Hepatocyte (in vitro differentiated cells): ENCODE measurements at regions not wholly inside any gene's neighbourhood (a gene's known extent, or its start where the extent isn't known, plus 50 kb on each side); places are given as distances from the start of the nearest gene placed in this dataset.

Experiments used
- DNase-seq: peaks from one replicate; pipeline ENCODE4 v3.0.0-alpha.2; 2016; ENCODE audit warnings: low spot score
- H2AFZ ChIP-seq: fragments of 200-600 bp; sonication (generic); 2 replicates; pipeline ENCODE4 v1.6.0; 2016; ENCODE audit warnings: antibody characterized with exemption, mild to moderate bottlenecking
- H3K27ac ChIP-seq: fragments of 200-600 bp; sonication (generic); 2 replicates; pipeline ENCODE4 v1.5.1; 2016; ENCODE audit warnings: mild to moderate bottlenecking
- H3K27me3 ChIP-seq: fragments of 200-600 bp; sonication (generic); 2 replicates; pipeline ENCODE4 v1.6.1; 2016
- H3K36me3 ChIP-seq: fragments of 200-600 bp; sonication (generic); replicated peaks from 2 replicates; pipeline ENCODE4 v1.5.1; 2016; ENCODE audit warnings: low read depth; ENCODE audit not compliant: insufficient read depth
- H3K4me1 ChIP-seq: fragments of 200-600 bp; sonication (generic); 2 replicates; pipeline ENCODE4 v1.5.1; 2016; ENCODE audit warnings: mild to moderate bottlenecking, moderate library complexity; ENCODE audit not compliant: insufficient read depth
- H3K4me2 ChIP-seq: fragments of 200-600 bp; sonication (generic); 2 replicates; pipeline ENCODE4 v1.6.0; 2016
- H3K4me3 ChIP-seq: fragments of 200-600 bp; sonication (generic); 2 replicates; pipeline ENCODE4 v1.5.1; 2016; ENCODE audit warnings: mild to moderate bottlenecking
- H3K79me2 ChIP-seq: fragments of 200-600 bp; sonication (generic); 2 replicates; pipeline ENCODE4 v1.6.0; 2017; ENCODE audit warnings: mild to moderate bottlenecking
- H3K9me2 ChIP-seq: fragments of 200-600 bp; sonication (generic); replicated peaks from 2 replicates; pipeline ENCODE4 v1.6.0; 2017; ENCODE audit warnings: mild to moderate bottlenecking; ENCODE audit not compliant: insufficient read depth
- H3K9me3 ChIP-seq: fragments of 200-600 bp; sonication (generic); 2 replicates; pipeline ENCODE4 v1.5.1; 2016; ENCODE audit warnings: low read depth, mild to moderate bottlenecking
- H4K20me1 ChIP-seq: fragments of 200-600 bp; sonication (generic); 2 replicates; pipeline ENCODE4 v1.6.0; 2016; ENCODE audit warnings: mild to moderate bottlenecking; ENCODE audit not compliant: insufficient read depth, poor library complexity, severe bottlenecking
- EZH2 ChIP-seq: fragments of 200-600 bp; sonication (generic); IDR thresholded peaks from 2 replicates; pipeline ENCODE4 v1.6.1; 2016; ENCODE audit warnings: antibody characterized with exemption, mild to moderate bottlenecking, borderline replicate concordance
- EZH2phosphoT487 ChIP-seq: fragments of 200-600 bp; sonication (generic); IDR thresholded peaks from one replicate; pipeline ENCODE4 v1.6.1; 2018; ENCODE audit warnings: antibody characterized with exemption, mild to moderate bottlenecking, low read depth, moderate library complexity; ENCODE audit not compliant: unreplicated experiment, severe bottlenecking
- WGBS: methylation state at CpG from one replicate; pipeline ENCODE4 v1.1.6; 2016; ENCODE audit warnings: low lambda C conversion rate; ENCODE audit errors: missing lambda C conversion rate; 5-methylcytosine and 5-hydroxymethylcytosine counted together
- TF ChIP-seq, protein P1 (sequence below): fragments of 200-600 bp; sonication (generic); IDR thresholded peaks from 2 replicates; pipeline ENCODE4 v1.5.1; 2016; ENCODE audit warnings: antibody characterized with exemption, mild to moderate bottlenecking; ENCODE audit not compliant: poor library complexity

DNA sequence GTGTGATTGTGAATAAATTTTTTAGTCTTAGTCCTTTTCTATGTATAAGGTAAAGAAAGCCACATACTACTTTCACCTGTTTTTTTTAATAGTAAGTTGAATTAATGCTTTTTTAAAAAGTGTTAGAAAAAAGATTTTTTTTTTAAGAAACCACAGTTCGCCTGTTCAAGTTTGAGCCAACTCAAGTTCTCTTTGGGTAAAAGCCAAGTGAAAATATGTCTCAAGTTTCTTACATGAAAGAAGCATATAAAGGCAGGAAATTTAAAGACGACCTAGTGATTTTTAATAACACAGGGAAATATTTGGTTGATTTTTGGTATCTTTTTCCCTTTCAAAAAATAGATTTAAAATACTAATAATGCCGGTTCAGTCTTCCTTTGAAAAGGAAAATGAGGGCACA is 369.9 kb upstream of the NR3C2 start:
- Histone ChIP-seq H3K4me3 (no peak overlapping the region), H3K4me2 (no peak overlapping the region)

DNA sequence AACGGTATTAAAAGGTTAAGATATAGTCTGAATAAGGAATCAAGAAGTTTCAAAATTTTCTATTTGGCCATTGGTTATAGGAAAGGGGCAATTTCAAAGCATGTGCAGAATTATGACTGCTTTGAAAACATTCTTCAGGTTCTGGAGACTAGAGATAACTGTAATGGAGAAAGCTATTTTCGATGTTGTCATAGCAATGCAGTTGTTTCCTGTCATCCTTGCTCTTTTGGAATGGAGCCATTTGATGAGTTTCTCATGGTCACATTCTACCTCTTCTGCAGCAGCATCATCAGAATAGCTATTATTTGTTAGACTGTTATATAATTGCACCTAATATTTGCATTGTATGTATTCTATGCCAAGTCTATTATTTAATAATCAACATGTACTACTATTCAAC is 368.2 kb upstream of the NR3C2 start:
- TF ChIP-seq EZH2 (no peak), EZH2phosphoT487 (no peak)
- TF ChIP-seq, protein P1, sequence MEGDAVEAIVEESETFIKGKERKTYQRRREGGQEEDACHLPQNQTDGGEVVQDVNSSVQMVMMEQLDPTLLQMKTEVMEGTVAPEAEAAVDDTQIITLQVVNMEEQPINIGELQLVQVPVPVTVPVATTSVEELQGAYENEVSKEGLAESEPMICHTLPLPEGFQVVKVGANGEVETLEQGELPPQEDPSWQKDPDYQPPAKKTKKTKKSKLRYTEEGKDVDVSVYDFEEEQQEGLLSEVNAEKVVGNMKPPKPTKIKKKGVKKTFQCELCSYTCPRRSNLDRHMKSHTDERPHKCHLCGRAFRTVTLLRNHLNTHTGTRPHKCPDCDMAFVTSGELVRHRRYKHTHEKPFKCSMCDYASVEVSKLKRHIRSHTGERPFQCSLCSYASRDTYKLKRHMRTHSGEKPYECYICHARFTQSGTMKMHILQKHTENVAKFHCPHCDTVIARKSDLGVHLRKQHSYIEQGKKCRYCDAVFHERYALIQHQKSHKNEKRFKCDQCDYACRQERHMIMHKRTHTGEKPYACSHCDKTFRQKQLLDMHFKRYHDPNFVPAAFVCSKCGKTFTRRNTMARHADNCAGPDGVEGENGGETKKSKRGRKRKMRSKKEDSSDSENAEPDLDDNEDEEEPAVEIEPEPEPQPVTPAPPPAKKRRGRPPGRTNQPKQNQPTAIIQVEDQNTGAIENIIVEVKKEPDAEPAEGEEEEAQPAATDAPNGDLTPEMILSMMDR: no peak
- H3K9me2 ChIP-seq: no peaks in the 10 kb centered on the region

More for the DNA sequence above, 369.9 kb upstream of the NR3C2 start:
- H2AFZ ChIP-seq: no peak overlapping the region
- no peak overlapping the region for H3K27ac ChIP-seq
- no peaks in the 10 kb centered on the region for H3K4me1 ChIP-seq
- no peak for DNase-seq
- H3K79me2 ChIP-seq: no peaks in the 10 kb centered on the region
- WGBS: 43% methylated on average over 3 of the region's 3 CpGs
- H4K20me1 ChIP-seq: no peaks in the 10 kb centered on the region
- no peaks in the 10 kb centered on the region for H3K9me3 ChIP-seq
- no peaks in the 10 kb centered on the region for H3K9me2 ChIP-seq
- TF ChIP-seq EZH2 (no peak), EZH2phosphoT487 (no peak)
- TF ChIP-seq, protein P1: no peak
- no peaks in the 10 kb centered on the region for H3K27me3 ChIP-seq
- no peaks in the 10 kb centered on the region for H3K36me3 ChIP-seq

DNA sequence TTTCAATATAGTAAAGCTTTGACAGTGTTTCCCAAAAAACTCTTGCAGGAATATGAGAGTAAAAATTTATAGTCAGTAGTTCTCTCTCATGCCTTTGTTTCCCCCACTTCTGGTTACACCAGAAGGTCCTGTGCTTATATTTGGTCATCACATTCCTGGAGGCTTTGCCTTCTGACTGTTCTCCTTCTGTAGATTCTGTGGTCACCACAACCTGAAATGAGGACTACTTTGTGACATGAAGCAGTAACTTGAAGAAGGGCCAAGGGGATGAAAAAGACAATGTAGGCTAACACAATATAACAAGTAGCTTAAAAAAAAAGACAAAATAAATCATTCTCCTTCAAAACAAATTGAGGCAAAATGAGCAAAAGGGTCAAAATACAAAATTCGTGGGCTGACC is 366.2 kb upstream of the NR3C2 start:
- H3K36me3 ChIP-seq: no peaks in the 10 kb centered on the region
- no peak for DNase-seq
- no peaks in the 10 kb centered on the region for H4K20me1 ChIP-seq
- no peaks in the 10 kb centered on the region for H3K79me2 ChIP-seq
- H2AFZ ChIP-seq: no peak overlapping the region
- no peak overlapping the region for H3K27ac ChIP-seq
- 40% methylated on average over 1 of the region's 1 CpG for WGBS
- H3K4me2 ChIP-seq: no peak overlapping the region
- H3K27me3 ChIP-seq: no peaks in the 10 kb centered on the region
- no peaks in the 10 kb centered on the region for H3K9me2 ChIP-seq
- TF ChIP-seq EZH2phosphoT487: no peak
- TF ChIP-seq EZH2: no peak
- TF ChIP-seq, protein P1: no peak
- no peak overlapping the region for H3K4me3 ChIP-seq
- no peaks in the 10 kb centered on the region for H3K4me1 ChIP-seq
- H3K9me3 ChIP-seq: no peaks in the 10 kb centered on the region

More for the DNA sequence above, 368.2 kb upstream of the NR3C2 start:
- DNase-seq: no peak
- no peaks in the 10 kb centered on the region for H3K4me1 ChIP-seq
- H3K9me3 ChIP-seq: no peaks in the 10 kb centered on the region
- no peaks in the 10 kb centered on the region for H3K79me2 ChIP-seq
- no peak overlapping the region for H3K27ac ChIP-seq
- no peak overlapping the region for H3K4me2 ChIP-seq
- H3K36me3 ChIP-seq: no peaks in the 10 kb centered on the region
- no peak overlapping the region for H3K4me3 ChIP-seq
- H3K27me3 ChIP-seq: no peaks in the 10 kb centered on the region
- H2AFZ ChIP-seq: no peak overlapping the region
- no peaks in the 10 kb centered on the region for H4K20me1 ChIP-seq
- WGBS: 97% methylated on average over 2 of the region's 2 CpGs

DNA sequence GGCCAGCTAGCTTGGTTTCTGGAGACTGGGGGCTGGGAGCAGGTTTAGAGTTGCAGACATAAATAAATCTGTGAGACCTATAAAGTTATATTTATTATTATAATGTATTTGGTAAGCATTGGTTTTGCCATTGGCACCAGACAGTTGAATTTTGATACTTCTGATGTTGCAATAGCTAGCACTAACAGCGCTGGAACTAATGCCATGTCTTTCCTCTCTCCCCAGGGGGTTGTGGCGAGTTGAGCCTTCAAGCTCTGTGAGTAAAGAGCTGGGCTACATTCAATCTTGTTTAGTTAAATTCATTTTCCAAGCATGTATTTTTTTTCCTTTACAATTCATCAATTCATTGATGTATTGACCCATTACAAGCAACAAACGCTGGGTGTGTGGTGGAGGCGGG is 358.7 kb upstream of the NR3C2 start:
- H4K20me1 ChIP-seq: no peaks in the 10 kb centered on the region
- no peaks in the 10 kb centered on the region for H3K79me2 ChIP-seq
- no peak overlapping the region for H2AFZ ChIP-seq
- H3K4me3 ChIP-seq: no peak overlapping the region
- no peaks in the 10 kb centered on the region for H3K4me1 ChIP-seq
- H3K27me3 ChIP-seq: no peaks in the 10 kb centered on the region
- WGBS: 80% methylated on average over 4 of the region's 4 CpGs
- TF ChIP-seq EZH2phosphoT487 (no peak), EZH2 (no peak)
- no peaks in the 10 kb centered on the region for H3K9me2 ChIP-seq
- DNase-seq: no peak
- H3K36me3 ChIP-seq: no peaks in the 10 kb centered on the region
- no peak overlapping the region for H3K4me2 ChIP-seq
- no peaks in the 10 kb centered on the region for H3K9me3 ChIP-seq
- H3K27ac ChIP-seq: no peak overlapping the region
